Neural cell (in vitro differentiated cells): ENCODE measurements at regions not wholly inside any gene's neighbourhood (a gene's known extent, or its start where the extent isn't known, plus 50 kb on each side); places are given as distances from the start of the nearest gene placed in this dataset.

ENCODE experiments used
- H2AFZ ChIP-seq: fragments of 200-600, 300-800 bp; sonication (generic), shearing (Covaris generic); 2 replicates; pipeline ENCODE4 v1.6.0; 2014; ENCODE audit warnings: low read depth, mild to moderate bottlenecking, antibody characterized with exemption, low read length, moderate library complexity
- H3F3A ChIP-seq: fragments of 200-600 bp; shearing (Covaris generic); 2 replicates; pipeline ENCODE4 v1.6.1; 2016; ENCODE audit warnings: mild to moderate bottlenecking, moderate library complexity, mixed read lengths, antibody characterized with exemption, low read length; ENCODE audit not compliant: insufficient read depth, poor library complexity, severe bottlenecking
- H3K27ac ChIP-seq: fragments of 200-600, 300-800 bp; sonication (generic), shearing (Covaris generic); 2 replicates; pipeline ENCODE4 v1.5.1; 2014; ENCODE audit warnings: mild to moderate bottlenecking, low read length, moderate library complexity
- H3K27me3 ChIP-seq: fragments of 300-800, 200-600 bp; sonication (generic), shearing (Covaris generic); 2 replicates; pipeline ENCODE4 v1.6.0; 2014; ENCODE audit warnings: mild to moderate bottlenecking, low read depth, low read length, moderate library complexity; ENCODE audit not compliant: insufficient read depth
- H3K36me3 ChIP-seq: fragments of 300-800, 200-600 bp; sonication (generic), shearing (Covaris generic); 2 replicates; pipeline ENCODE4 v1.5.1; 2014; ENCODE audit warnings: mild to moderate bottlenecking, antibody characterized with exemption, low read length, moderate library complexity; ENCODE audit not compliant: insufficient read depth
- H3K4me2 ChIP-seq: fragments of 300-800, 200-600 bp; sonication (generic), shearing (Covaris generic); 2 replicates; pipeline ENCODE4 v1.6.0; 2014; ENCODE audit warnings: mild to moderate bottlenecking, low read length
- H3K4me3 ChIP-seq: fragments of 300-800, 200-600 bp; sonication (generic), shearing (Covaris generic); 2 replicates; pipeline ENCODE4 v1.5.1; 2014; ENCODE audit warnings: mild to moderate bottlenecking, low read length, moderate library complexity
- H3K79me2 ChIP-seq: fragments of 200-600 bp; shearing (Covaris generic); replicated peaks from 2 replicates; pipeline ENCODE4 v1.6.0; 2014; ENCODE audit warnings: mild to moderate bottlenecking, low read length, moderate library complexity; ENCODE audit not compliant: insufficient read depth
- H3K9ac ChIP-seq: fragments of 300-800, 200-600 bp; sonication (generic), shearing (Covaris generic); 2 replicates; pipeline ENCODE4 v1.6.1; 2016; ENCODE audit warnings: mild to moderate bottlenecking, low read length, mixed read lengths
- H3K9me2 ChIP-seq: fragments of 200-600 bp; shearing (Covaris generic); 2 replicates; pipeline ENCODE4 v1.6.1; 2016; ENCODE audit warnings: mild to moderate bottlenecking, low read length, mixed read lengths; ENCODE audit not compliant: insufficient read depth
- H3K9me3 ChIP-seq: fragments of 200-600, 300-800 bp; sonication (generic), shearing (Covaris generic); 2 replicates; pipeline ENCODE4 v1.6.1; 2016; ENCODE audit warnings: mild to moderate bottlenecking, mixed run types, low read length, moderate library complexity, mixed read lengths
- H4K20me1 ChIP-seq: fragments of 200-600 bp; shearing (Covaris generic); 2 replicates; pipeline ENCODE4 v1.6.1; 2016; ENCODE audit warnings: mild to moderate bottlenecking, mixed run types; ENCODE audit not compliant: insufficient read depth
- CTCF ChIP-seq: fragments of 450-650 bp; IDR thresholded peaks from 2 replicates; pipeline ENCODE4 v1.5.1; 2014; ENCODE audit warnings: antibody characterized with exemption, mild to moderate bottlenecking, moderate library complexity; ENCODE audit not compliant: poor library complexity, severe bottlenecking
- EP300 ChIP-seq: fragments of 450-650 bp; conservative IDR thresholded peaks from 2 replicates; pipeline ENCODE4 v1.6.1; 2014; ENCODE audit warnings: antibody characterized with exemption, mild to moderate bottlenecking, moderate library complexity; ENCODE audit not compliant: poor library complexity, severe bottlenecking
- MXI1 ChIP-seq: fragments of 450-650 bp; conservative IDR thresholded peaks from 2 replicates; pipeline ENCODE4 v1.6.1; 2014; ENCODE audit warnings: antibody characterized with exemption, mild to moderate bottlenecking; ENCODE audit not compliant: poor library complexity, severe bottlenecking
- POLR2AphosphoS5 ChIP-seq: IDR thresholded peaks from 2 replicates; pipeline ENCODE4 v1.6.1; 2012
- RAD21 ChIP-seq: fragments of 450-650 bp; conservative IDR thresholded peaks from 2 replicates; pipeline ENCODE4 v1.6.1; 2014; ENCODE audit warnings: antibody characterized with exemption, mild to moderate bottlenecking, moderate library complexity
- REST ChIP-seq: IDR thresholded peaks from 2 replicates; pipeline ENCODE4 v1.6.1; 2012; ENCODE audit warnings: borderline replicate concordance
- SMC3 ChIP-seq: fragments of 450-650 bp; conservative IDR thresholded peaks from 2 replicates; pipeline ENCODE4 v1.6.1; 2014; ENCODE audit warnings: antibody characterized with exemption, mild to moderate bottlenecking, moderate library complexity; ENCODE audit not compliant: poor library complexity
- TAF1 ChIP-seq: IDR thresholded peaks from 2 replicates; pipeline ENCODE4 v1.6.1; 2012; ENCODE audit warnings: low read depth

- TF ChIP-seq REST (no peak), RAD21 (no peak), TAF1 (no peak), EP300 (no peak), MXI1 (no peak), POLR2AphosphoS5 (no peak), CTCF (no peak)
- H3K79me2 ChIP-seq, result no peaks in the 10 kb centered on the region
- H3K27ac ChIP-seq, result no peak overlapping the region
These were observed 915.8 kb downstream of the NLGN4Y start for GRCh38 chrY:15440021-15440695.

GRCh38 chrY:15440696-15441408 lies 916.5 kb downstream of the NLGN4Y start:
- no peak overlapping the region for H3K4me3 ChIP-seq
- H3K9ac ChIP-seq, result no peak overlapping the region
- H3K9me2 ChIP-seq, result no peaks in the 10 kb centered on the region
- no peak overlapping the region for H2AFZ ChIP-seq
- no peak overlapping the region for H3K27ac ChIP-seq
- TF ChIP-seq MXI1 (no peak), RAD21 (no peak), TAF1 (no peak), SMC3 (no peak), POLR2AphosphoS5 (no peak)
- H3K4me2 ChIP-seq, result no peak overlapping the region
- H3F3A ChIP-seq, result no peaks in the 10 kb centered on the region
- H3K9me3 ChIP-seq, result no peaks in the 10 kb centered on the region
- no peaks in the 10 kb centered on the region for H4K20me1 ChIP-seq
- H3K36me3 ChIP-seq, result no peaks in the 10 kb centered on the region
- H3K79me2 ChIP-seq, result no peaks in the 10 kb centered on the region
- no peaks in the 10 kb centered on the region for H3K27me3 ChIP-seq

More at GRCh38 chrY:15440021-15440695, 915.8 kb downstream of the NLGN4Y start:
- Histone ChIP-seq H3F3A (no peaks in the 10 kb centered on the region), H3K9me3 (no peaks in the 10 kb centered on the region), H3K4me2 (no peak overlapping the region), H3K9me2 (no peaks in the 10 kb centered on the region), H3K27me3 (no peaks in the 10 kb centered on the region), H2AFZ (no peak overlapping the region), H3K9ac (no peak overlapping the region), H4K20me1 (no peaks in the 10 kb centered on the region), H3K36me3 (no peaks in the 10 kb centered on the region), H3K4me3 (no peak overlapping the region)
